DOHH2 (cell line): ENCODE measurements at regions not wholly inside any gene's neighbourhood (a gene's known extent, or its start where the extent isn't known, plus 50 kb on each side); places are given as distances from the start of the nearest gene placed in this dataset.

Experiments used
- H3F3A ChIP-seq: fragments of 200-600 bp; sonication (generic), shearing (Covaris generic); 2 replicates; pipeline ENCODE4 v1.6.0; 2016; ENCODE audit warnings: antibody characterized with exemption, mild to moderate bottlenecking; ENCODE audit not compliant: control insufficient read depth, insufficient read depth
- H3K27ac ChIP-seq: fragments of 200-600 bp; sonication (generic); 2 replicates; pipeline ENCODE4 v1.5.1; 2014; ENCODE audit warnings: low read depth, mild to moderate bottlenecking, low read length, moderate library complexity
- H3K27me3 ChIP-seq: fragments of 200-600 bp; sonication (generic); 2 replicates; pipeline ENCODE4 v1.6.1; 2014; ENCODE audit warnings: mild to moderate bottlenecking, low read length, mixed read lengths; ENCODE audit not compliant: control insufficient read depth
- H3K36me3 ChIP-seq: fragments of 200-600 bp; sonication (generic); 2 replicates; pipeline ENCODE4 v1.6.1; 2014; ENCODE audit warnings: mild to moderate bottlenecking, low read length, moderate library complexity, mixed read lengths; ENCODE audit not compliant: control insufficient read depth
- H3K4me1 ChIP-seq: fragments of 200-600 bp; sonication (generic); 2 replicates; pipeline ENCODE4 v1.6.1; 2014; ENCODE audit warnings: mild to moderate bottlenecking, low read length, mixed read lengths; ENCODE audit not compliant: control insufficient read depth
- H3K4me2 ChIP-seq: fragments of 200-600 bp; sonication (generic); 2 replicates; pipeline ENCODE4 v1.6.0; 2014; ENCODE audit warnings: mild to moderate bottlenecking, low read length, moderate library complexity
- H3K4me3 ChIP-seq: fragments of 200-600 bp; sonication (generic); 2 replicates; pipeline ENCODE4 v1.5.1; 2014; ENCODE audit warnings: mild to moderate bottlenecking, low read length, mixed read lengths
- H3K79me2 ChIP-seq: fragments of 200-600 bp; sonication (generic); 2 replicates; pipeline ENCODE4 v1.6.1; 2014; ENCODE audit warnings: mild to moderate bottlenecking, low read length, mixed read lengths; ENCODE audit not compliant: control insufficient read depth
- H3K9me2 ChIP-seq: fragments of 200-600 bp; sonication (generic); replicated peaks from 2 replicates; pipeline ENCODE4 v1.6.1; 2014; ENCODE audit warnings: mild to moderate bottlenecking, low read length, mixed read lengths; ENCODE audit not compliant: control insufficient read depth
- H3K9me3 ChIP-seq: fragments of 200-600 bp; sonication (generic); 2 replicates; pipeline ENCODE4 v1.6.1; 2014; ENCODE audit warnings: antibody characterized with exemption, low read length, mixed read lengths; ENCODE audit not compliant: control insufficient read depth, insufficient read depth
- H4K20me1 ChIP-seq: fragments of 200-600 bp; sonication (generic); 2 replicates; pipeline ENCODE4 v1.6.0; 2014; ENCODE audit warnings: low read depth, mild to moderate bottlenecking, antibody characterized with exemption, low read length, moderate library complexity; ENCODE audit not compliant: control insufficient read depth, insufficient read depth
- CTCF ChIP-seq: fragments of 200-600 bp; sonication (generic); IDR thresholded peaks from one replicate; pipeline ENCODE4 v1.5.1; 2014; ENCODE audit warnings: antibody characterized with exemption, mild to moderate bottlenecking, low read depth, low read length; ENCODE audit not compliant: poor library complexity, severe bottlenecking
- EZH2phosphoT487 ChIP-seq: fragments of 200-600 bp; sonication (generic); IDR thresholded peaks from 2 replicates; pipeline ENCODE4 v1.6.1; 2017; ENCODE audit warnings: borderline replicate concordance, mild to moderate bottlenecking, antibody characterized with exemption, low read length, moderate library complexity, mixed read lengths

- TF ChIP-seq CTCF (no peak), EZH2phosphoT487 (no peak)
Measured at GRCh38 chr14:41137741-41138140, 468.9 kb upstream of the LRFN5 start.

GRCh38 chr14:41130274-41130673 is 476.4 kb upstream of the LRFN5 start:
- Histone ChIP-seq H3K36me3 (no peaks in the 10 kb centered on the region), H3F3A (no peaks in the 10 kb centered on the region), H3K9me3 (0 out of 2 replicates have a peak, but pooled peaks cover 3% of the 10 kb centered on the region)

More at GRCh38 chr14:41137741-41138140, 468.9 kb upstream of the LRFN5 start:
- H3K4me2 ChIP-seq, result no peak overlapping the region
- H3K36me3 ChIP-seq, result no peaks in the 10 kb centered on the region
- H3K9me2 ChIP-seq, result no peaks in the 10 kb centered on the region
- H3K4me1 ChIP-seq, result no peaks in the 10 kb centered on the region
- no peaks in the 10 kb centered on the region for H3K9me3 ChIP-seq
- no peaks in the 10 kb centered on the region for H3F3A ChIP-seq
- H3K4me3 ChIP-seq, result no peak overlapping the region
- H3K27ac ChIP-seq, result no peak overlapping the region
- no peaks in the 10 kb centered on the region for H3K27me3 ChIP-seq
- no peaks in the 10 kb centered on the region for H3K79me2 ChIP-seq
- no peaks in the 10 kb centered on the region for H4K20me1 ChIP-seq

GRCh38 chr14:41120402-41120801 is 486.3 kb upstream of the LRFN5 start:
- no peak for TF ChIP-seq CTCF
- TF ChIP-seq EZH2phosphoT487, result no peak
- no peaks in the 10 kb centered on the region for H4K20me1 ChIP-seq

More at GRCh38 chr14:41130274-41130673, 476.4 kb upstream of the LRFN5 start:
- Histone ChIP-seq H3K27ac (no peak overlapping the region), H3K79me2 (no peaks in the 10 kb centered on the region), H3K4me2 (no peak overlapping the region), H3K4me1 (no peaks in the 10 kb centered on the region), H3K4me3 (no peak overlapping the region), H3K9me2 (no peaks in the 10 kb centered on the region), H4K20me1 (no peaks in the 10 kb centered on the region), H3K27me3 (no peaks in the 10 kb centered on the region)
- TF ChIP-seq CTCF, result no peak
- TF ChIP-seq EZH2phosphoT487, result no peak

More at GRCh38 chr14:41120402-41120801, 486.3 kb upstream of the LRFN5 start:
- H3F3A ChIP-seq, result no peaks in the 10 kb centered on the region
- no peaks in the 10 kb centered on the region for H3K79me2 ChIP-seq
- H3K9me2 ChIP-seq, result no peaks in the 10 kb centered on the region
- no peaks in the 10 kb centered on the region for H3K27me3 ChIP-seq
- no peaks in the 10 kb centered on the region for H3K4me1 ChIP-seq
- H3K27ac ChIP-seq, result no peak overlapping the region
- H3K9me3 ChIP-seq, result no peaks in the 10 kb centered on the region
- no peaks in the 10 kb centered on the region for H3K36me3 ChIP-seq
- H3K4me2 ChIP-seq, result no peak overlapping the region
- no peak overlapping the region for H3K4me3 ChIP-seq
